MG63 (cell line): ENCODE measurements at regions not wholly inside any gene's neighbourhood (a gene's known extent, or its start where the extent isn't known, plus 50 kb on each side); places are given as distances from the start of the nearest gene placed in this dataset.

ENCODE experiments used
- DNase-seq: peaks from one replicate; pipeline ENCODE4 v3.0.0-alpha.2; 2020
- H3K27me3 ChIP-seq: fragments of 250-450 bp; sonication (Bioruptor Pico); 2 replicates; pipeline ENCODE4 v1.5.1; 2020; ENCODE audit warnings: mild to moderate bottlenecking, moderate library complexity
- H3K36me3 ChIP-seq: fragments of 250-450 bp; sonication (Bioruptor Pico); 2 replicates; pipeline ENCODE4 v1.5.1; 2020; ENCODE audit warnings: mild to moderate bottlenecking, moderate library complexity
- H3K4me3 ChIP-seq: fragments of 250-450 bp; sonication (Bioruptor Pico); 2 replicates; pipeline ENCODE4 v1.5.1; 2020; ENCODE audit warnings: mild to moderate bottlenecking, moderate library complexity
- H3K9me3 ChIP-seq: fragments of 250-450 bp; sonication (Bioruptor Pico); 2 replicates; pipeline ENCODE4 v1.5.1; 2020; ENCODE audit warnings: mild to moderate bottlenecking, moderate library complexity

DNA sequence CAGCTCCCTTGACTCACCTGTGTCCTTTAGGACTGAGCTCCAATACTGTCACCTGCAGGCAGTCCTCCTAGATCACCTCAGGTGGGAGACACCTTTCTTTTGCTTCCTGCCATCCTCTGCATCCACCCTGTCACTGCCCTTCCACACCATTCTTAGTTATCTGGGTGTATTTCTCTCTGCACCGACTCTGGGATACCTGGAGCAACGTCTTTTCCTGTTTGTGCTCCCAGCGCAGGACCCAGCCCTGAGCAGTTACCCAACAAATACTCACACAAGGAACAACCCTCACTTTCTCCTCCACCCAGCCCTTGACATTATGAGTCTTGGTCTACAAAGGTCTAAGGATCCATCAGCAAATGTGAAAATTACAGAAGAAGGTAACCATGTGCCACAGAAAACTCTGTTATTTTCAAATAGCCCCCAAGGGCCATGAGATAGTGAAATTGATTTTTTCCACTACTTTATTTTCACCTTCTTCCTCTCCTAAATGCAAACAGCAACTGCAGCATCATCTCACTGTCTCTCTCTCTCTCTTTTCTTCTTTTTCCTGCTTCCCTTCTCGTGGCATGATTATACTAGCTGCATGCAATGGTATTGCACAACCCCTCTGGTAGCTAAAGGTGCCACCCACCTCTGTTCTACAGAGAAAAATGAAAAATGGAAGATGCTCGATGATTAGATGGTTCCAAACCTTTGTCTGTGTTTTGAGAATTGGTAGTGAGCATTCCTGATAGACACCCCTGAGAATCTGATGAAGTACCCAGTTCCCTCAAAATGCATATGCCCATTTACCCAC lies 89.0 kb downstream of the MIS18A start:
- Histone ChIP-seq H3K36me3 (no peaks in the 10 kb centered on the region), H3K9me3 (no peaks in the 10 kb centered on the region), H3K4me3 (no peak overlapping the region)

DNA sequence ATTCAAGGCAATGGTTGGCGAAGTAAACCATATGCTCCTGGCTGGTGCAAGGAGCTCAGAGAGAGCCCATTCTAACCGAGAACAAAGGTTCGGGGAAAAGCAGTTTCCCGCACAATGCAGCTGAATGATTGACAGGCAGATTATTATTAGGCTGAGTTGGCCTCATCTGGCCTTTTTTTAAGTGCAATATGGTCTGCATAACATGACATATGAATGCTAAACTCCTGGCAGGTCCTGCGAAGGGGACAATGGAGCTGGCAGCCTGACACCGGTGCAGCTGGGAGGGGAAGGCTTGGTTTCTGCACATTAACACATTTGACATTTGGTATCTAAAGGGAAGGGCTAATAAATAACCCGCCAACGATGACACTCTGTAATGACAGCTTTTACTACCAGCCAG lies 92.0 kb downstream of the MIS18A start:
- DNase-seq = no peak
- no peaks in the 10 kb centered on the region for H3K36me3 ChIP-seq
- no peak overlapping the region for H3K4me3 ChIP-seq
- no peaks in the 10 kb centered on the region for H3K27me3 ChIP-seq
- H3K9me3 ChIP-seq = no peaks in the 10 kb centered on the region

More for the DNA sequence above, 89.0 kb downstream of the MIS18A start:
- DNase-seq = no peak
- H3K27me3 ChIP-seq = no peaks in the 10 kb centered on the region

DNA sequence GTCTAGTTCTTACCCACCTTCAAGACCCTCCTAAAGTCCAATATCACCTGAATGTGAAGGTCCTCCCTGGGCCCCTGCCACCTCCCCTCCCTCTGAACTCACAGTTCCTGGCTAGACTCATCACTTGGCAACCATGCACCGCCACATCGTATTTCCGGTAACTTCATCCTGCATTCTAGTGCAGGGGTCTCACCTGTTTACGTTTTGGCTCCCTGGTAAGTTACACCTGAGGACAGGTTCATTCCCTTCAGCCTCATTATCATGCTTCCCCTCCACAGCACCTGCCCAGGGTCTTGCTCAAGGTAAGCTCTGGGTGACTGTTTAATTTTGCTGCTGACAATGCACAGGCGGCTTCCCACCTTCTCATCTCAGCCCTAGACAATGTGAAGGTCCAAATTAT lies 93.1 kb downstream of the MIS18A start:
- no peaks in the 10 kb centered on the region for H3K36me3 ChIP-seq
- no peak overlapping the region for H3K4me3 ChIP-seq
- DNase-seq = no peak
- no peaks in the 10 kb centered on the region for H3K9me3 ChIP-seq
- no peaks in the 10 kb centered on the region for H3K27me3 ChIP-seq

DNA sequence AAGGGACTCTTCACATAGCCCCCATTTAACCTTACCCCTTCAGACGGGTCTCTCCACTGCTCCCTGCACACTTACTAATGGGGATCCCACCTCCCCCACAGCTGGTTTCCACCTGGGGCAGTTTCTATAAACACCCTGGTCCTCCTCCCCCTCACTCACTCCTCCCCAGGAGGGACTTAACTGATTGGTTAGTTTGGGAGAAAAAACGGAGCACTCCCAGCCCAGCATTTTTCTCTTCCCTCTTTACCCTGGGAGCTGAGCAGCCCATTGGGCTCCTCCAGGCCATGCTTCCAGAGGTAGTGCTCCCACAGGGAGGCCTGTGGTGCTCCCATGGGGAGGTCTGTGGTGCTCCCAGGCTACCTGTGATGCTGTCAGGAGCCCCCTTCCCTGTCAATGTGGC lies 93.7 kb downstream of the MIS18A start:
- no peaks in the 10 kb centered on the region for H3K9me3 ChIP-seq
- no peaks in the 10 kb centered on the region for H3K27me3 ChIP-seq
- H3K36me3 ChIP-seq = no peaks in the 10 kb centered on the region
- H3K4me3 ChIP-seq = no peak overlapping the region
- no peak for DNase-seq

DNA sequence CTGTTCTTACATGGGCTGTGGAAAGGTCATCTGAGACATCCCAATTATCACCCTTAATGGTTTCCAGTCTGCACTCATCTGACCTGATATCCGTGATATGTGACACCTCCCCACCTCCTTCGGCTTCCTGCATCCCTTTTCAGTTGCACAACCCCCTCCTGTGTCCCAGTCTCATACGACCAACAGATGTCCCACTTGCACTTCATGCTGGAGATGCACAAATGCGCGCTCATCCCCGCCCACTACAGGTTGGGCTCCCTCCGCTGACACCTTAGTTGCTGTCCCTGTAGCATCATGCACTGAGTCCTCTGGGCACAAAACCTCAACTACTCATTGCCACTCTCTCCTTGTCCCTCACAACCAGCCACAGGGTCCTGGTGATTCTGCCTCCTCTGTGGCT lies 94.4 kb downstream of the MIS18A start:
- Histone ChIP-seq H3K36me3 (no peaks in the 10 kb centered on the region), H3K27me3 (no peaks in the 10 kb centered on the region), H3K4me3 (no peak overlapping the region), H3K9me3 (no peaks in the 10 kb centered on the region)
- DNase-seq = no peak

DNA sequence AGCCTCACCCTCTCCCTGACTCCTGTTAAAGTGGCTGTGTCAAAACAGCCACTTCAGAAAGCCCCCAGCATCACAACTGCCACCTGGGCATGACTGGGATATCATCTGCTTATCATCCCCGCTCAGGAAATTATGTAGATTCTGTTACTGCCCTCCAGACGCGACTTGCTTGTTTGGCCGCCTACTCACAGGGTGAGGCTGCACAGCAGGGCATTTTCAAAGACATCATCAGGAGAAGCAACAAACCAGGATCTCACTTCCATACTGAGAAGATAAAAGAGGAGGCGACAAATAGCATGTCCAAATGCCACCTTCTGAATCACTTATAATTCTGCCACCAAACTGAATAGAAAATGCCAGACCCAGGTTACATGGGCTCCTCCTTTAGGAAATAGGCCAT lies 94.8 kb downstream of the MIS18A start:
- no peaks in the 10 kb centered on the region for H3K27me3 ChIP-seq
- no peaks in the 10 kb centered on the region for H3K36me3 ChIP-seq
- no peak overlapping the region for H3K4me3 ChIP-seq
- H3K9me3 ChIP-seq = no peaks in the 10 kb centered on the region
- no peak for DNase-seq

DNA sequence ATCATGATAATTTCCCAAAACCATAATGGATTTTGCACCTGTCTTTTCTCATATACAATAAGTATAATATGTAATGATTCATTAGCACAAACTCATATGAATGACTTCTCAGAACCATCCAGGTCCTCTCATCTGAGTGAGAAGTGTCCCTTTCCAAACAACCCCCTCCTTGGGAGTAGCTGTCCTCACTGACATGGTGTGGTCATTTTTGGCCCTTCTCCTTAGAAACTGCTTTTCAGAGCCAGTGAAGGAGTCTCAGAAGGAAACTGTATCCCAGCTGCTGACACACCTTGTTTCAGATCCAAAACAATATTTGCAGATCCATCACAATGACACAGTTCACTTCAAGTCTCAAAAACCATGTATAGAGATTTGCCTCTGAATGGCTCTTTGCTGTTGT lies 95.5 kb downstream of the MIS18A start:
- H3K4me3 ChIP-seq = no peak overlapping the region
- H3K36me3 ChIP-seq = no peaks in the 10 kb centered on the region
- DNase-seq = no peak
- H3K27me3 ChIP-seq = no peaks in the 10 kb centered on the region
- H3K9me3 ChIP-seq = no peaks in the 10 kb centered on the region

DNA sequence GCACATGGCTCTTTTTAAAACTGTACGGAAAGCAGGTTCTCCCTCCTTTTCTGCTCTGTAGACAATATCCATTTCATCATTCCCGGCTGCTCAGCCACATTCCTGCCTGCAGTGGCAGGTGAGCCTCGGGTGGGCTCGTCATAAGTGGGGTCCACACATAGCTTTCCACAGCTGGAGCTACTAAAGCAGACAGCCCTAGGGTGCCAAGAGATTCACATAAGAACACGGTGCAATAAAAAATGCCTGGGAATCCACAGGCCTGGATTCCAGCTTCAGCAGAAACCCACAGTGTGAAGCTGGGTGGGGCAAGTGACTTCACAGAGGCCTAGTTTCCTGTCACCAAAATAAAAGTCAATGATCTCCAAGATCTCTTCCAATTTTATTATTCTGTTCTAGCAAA lies 96.4 kb downstream of the MIS18A start:
- no peaks in the 10 kb centered on the region for H3K36me3 ChIP-seq
- no peak for DNase-seq

DNA sequence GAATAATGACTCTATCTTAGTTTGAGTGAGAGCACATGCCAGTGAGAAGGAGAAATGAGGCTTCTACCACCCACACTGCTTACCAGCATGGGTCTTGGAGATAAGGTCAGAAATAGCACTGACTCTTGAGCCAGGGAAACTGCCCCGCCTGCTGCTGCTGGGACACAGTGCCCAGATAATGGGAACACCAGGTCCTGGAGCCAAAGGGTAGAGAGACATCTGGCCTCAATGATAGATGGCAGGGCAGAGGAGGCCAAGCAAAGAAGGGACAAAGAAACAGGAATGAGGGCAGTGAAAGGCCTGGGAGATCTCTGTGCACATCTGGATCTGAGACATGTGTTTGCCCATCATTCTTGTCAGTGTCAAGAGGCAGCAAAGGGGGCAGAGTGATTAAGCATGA lies 97.4 kb downstream of the MIS18A start:
- H3K27me3 ChIP-seq = no peaks in the 10 kb centered on the region

More for the DNA sequence above, 96.4 kb downstream of the MIS18A start:
- no peak overlapping the region for H3K4me3 ChIP-seq
- H3K27me3 ChIP-seq = no peaks in the 10 kb centered on the region
- H3K9me3 ChIP-seq = no peaks in the 10 kb centered on the region

DNA sequence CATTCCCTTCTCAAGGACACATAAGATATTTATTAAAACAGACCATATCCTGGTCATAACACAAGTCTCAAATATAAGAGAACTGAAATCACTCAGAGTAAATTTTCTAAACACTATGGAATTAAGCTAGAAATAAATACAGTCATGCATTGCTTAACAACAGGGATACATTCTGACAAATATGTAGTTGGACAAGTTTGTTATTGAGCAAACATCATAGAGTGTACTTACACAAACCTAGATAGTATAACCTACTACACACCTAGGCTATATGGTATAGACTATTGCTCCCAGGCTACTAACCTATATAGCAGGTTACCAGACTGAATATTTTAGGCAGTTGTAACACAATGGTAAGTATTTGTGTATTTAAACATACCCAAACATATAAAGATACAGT lies 104.0 kb downstream of the MIS18A start:
- H3K36me3 ChIP-seq = no peaks in the 10 kb centered on the region
- DNase-seq = no peak
- H3K9me3 ChIP-seq = peaks cover 4% of the 10 kb centered on the region; the same call in 1 of the 2 replicates
- no peaks in the 10 kb centered on the region for H3K27me3 ChIP-seq
- no peak overlapping the region for H3K4me3 ChIP-seq

More for the DNA sequence above, 97.4 kb downstream of the MIS18A start:
- no peak overlapping the region for H3K4me3 ChIP-seq
- DNase-seq = no peak
- H3K9me3 ChIP-seq = no peaks in the 10 kb centered on the region
- no peaks in the 10 kb centered on the region for H3K36me3 ChIP-seq

DNA sequence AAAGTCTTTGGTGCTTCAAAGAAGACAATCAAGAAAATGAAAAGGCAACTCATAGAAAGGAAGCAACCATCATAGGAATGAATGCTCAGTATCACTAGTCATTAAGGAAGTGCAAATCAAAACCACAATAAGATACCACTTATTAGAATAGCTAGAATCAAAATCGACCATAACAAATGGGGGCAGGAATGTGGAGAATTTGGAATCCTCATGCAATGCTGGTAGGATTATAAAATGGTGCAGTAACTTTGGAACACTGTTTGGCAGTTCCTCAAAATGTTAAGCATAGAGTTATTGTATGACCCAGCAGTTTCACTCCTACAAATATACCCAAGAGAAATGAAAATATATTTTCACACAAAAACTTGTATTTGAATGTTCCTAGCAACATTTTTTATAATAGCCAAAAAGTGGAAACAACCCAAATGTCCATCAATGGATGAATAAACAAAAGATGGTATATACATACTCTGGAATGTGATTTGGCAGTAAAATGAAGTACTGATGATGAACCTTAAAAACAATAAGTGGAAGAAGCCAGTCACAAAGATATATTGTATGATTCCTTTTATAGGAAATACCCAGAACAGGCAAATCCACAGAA lies 105.6 kb downstream of the MIS18A start:
- no peak for DNase-seq
- Histone ChIP-seq H3K9me3 (peaks cover 4% of the 10 kb centered on the region; the same call in 1 of the 2 replicates), H3K27me3 (no peaks in the 10 kb centered on the region), H3K36me3 (no peaks in the 10 kb centered on the region), H3K4me3 (no peak overlapping the region)

DNA sequence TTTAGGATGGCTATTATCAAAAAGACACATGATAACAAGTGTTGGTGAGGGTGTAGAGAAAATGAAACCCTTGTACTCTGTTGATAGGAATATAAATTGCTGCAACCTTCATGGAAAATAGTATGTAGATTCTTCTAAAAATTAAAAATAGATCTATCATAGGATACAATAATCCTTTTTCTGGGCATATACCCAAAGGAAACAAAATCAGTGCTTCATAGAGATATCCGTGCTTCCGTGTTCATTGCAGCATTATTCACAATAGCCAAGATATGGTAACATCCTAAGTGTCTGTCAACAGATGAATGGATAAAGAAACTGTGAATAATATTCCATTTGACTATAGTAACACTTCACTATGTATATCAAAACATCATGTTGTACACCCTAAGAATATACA lies 106.7 kb downstream of the MIS18A start:
- DNase-seq = no peak
- H3K4me3 ChIP-seq = no peak overlapping the region
- H3K27me3 ChIP-seq = no peaks in the 10 kb centered on the region

DNA sequence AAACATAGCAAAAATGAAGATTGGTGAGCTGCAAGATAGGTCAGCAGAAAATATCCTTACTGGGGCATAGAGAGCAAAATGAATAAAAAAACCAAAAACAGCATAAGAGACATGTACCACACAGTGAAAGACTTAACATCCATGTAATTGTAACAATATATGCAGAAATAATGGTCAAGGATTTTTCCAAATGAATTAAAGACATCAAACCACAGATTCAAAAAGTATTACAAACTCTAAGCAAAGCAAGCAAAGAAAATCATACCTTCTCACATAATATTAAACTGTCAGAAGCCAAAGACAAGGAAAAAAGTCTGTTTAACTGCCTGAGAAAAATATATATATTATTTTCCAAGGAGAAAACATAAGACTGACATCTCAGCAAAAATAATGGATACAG lies 111.3 kb downstream of the MIS18A start:
- Histone ChIP-seq H3K27me3 (no peaks in the 10 kb centered on the region; the same call in 1 of the 2 replicates), H3K4me3 (no peak overlapping the region), H3K9me3 (peaks cover 4% of the 10 kb centered on the region), H3K36me3 (no peaks in the 10 kb centered on the region)
- DNase-seq = no peak

More for the DNA sequence above, 106.7 kb downstream of the MIS18A start:
- H3K9me3 ChIP-seq = peaks cover 4% of the 10 kb centered on the region; the same call in 1 of the 2 replicates
- H3K36me3 ChIP-seq = no peaks in the 10 kb centered on the region

DNA sequence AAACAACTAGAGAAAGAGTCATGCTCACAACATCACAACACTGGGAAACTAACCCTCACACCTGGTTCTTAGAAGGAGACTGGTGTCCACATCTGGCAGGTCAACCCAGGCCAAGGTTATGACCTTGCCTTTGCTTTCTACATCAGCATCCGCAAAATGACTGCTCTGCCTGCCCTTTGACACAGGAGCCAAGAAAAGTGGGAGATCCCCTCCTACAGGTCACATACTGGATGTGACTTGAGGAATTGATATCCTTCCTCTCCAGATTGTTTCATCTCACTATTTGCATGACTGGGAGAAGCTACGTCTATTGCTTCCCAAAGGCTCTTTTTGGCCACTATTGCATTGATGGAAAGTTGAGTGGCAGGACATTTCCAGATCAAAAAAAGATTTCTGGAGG lies 115.5 kb downstream of the MIS18A start:
- no peak overlapping the region for H3K4me3 ChIP-seq
- no peaks in the 10 kb centered on the region for H3K36me3 ChIP-seq
- H3K27me3 ChIP-seq = no peaks in the 10 kb centered on the region; the same call in 1 of the 2 replicates

DNA sequence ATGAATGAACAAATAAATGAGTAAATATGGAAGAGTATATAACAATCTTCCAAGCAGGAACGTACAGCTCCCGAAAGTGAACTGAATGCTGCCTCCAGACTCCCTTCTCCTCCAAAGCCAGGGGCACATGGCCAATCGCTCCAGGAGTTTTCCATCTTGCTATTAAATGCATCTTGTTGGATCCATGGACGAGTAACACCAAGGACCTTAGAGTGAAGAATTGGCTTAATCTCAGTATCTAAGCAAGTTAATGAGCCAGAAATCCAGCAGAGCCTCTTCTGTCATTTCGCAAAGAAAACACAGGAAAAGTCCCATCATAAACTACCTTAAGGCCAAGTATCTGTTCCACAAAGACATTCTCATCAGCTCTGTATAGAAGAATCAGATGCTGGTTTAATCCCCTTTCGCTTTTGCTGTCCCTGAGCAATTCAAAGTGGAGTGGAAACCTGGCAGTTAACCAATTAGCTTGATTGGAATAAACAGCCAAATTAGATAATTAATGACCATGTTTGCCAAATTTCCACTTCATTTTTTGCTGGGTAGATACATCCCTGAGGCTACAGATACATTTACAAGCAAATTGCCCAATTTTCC lies 116.0 kb downstream of the MIS18A start:
- Histone ChIP-seq H3K36me3 (no peaks in the 10 kb centered on the region), H3K4me3 (no peak overlapping the region), H3K27me3 (no peaks in the 10 kb centered on the region; the same call in 1 of the 2 replicates), H3K9me3 (no peaks in the 10 kb centered on the region; the same call in none of the 2 replicates)
- no peak for DNase-seq

More for the DNA sequence above, 115.5 kb downstream of the MIS18A start:
- no peaks in the 10 kb centered on the region; the same call in none of the 2 replicates for H3K9me3 ChIP-seq
- no peak for DNase-seq

DNA sequence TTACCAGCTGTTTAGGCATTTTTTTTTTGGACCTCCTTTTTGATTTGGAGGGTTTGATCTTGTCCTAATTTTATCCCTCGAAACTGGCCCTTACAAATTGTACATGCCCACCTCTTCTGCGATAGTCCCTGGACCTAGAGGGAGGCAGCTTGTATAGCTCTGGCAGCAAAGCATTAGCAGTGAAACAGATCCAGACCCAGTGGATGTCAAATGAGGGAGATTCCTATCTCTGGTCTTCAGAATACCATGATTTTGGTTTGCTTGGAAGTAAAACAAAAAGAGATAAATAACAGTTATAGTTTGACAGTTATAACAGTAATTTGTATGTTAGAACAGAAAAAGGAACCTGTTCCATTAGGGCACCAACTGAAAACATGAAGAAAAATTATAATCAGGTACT lies 123.6 kb downstream of the MIS18A start:
- Histone ChIP-seq H3K4me3 (no peak overlapping the region), H3K27me3 (no peaks in the 10 kb centered on the region), H3K36me3 (no peaks in the 10 kb centered on the region), H3K9me3 (no peaks in the 10 kb centered on the region)
- DNase-seq = no peak

DNA sequence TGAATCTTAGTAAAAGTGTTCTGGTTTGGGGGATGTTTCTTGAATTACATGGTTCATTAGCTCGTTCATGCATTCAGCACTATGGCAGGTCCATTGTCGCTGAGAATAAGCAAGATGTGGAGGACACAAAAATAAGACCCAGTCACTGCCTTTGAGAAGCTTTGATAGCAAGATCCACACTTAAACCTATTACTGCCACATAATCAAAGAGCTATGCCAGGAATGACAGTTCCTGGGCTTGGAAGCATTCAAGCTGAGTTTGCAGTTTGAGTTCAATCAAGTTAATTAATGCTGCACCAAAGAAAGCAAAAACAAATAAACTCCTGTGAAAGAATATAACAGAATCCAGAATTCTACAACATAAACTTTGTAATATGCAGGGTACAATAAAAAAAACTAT lies 131.8 kb downstream of the MIS18A start:
- Histone ChIP-seq H3K4me3 (no peak overlapping the region), H3K27me3 (no peaks in the 10 kb centered on the region), H3K9me3 (no peaks in the 10 kb centered on the region), H3K36me3 (no peaks in the 10 kb centered on the region)
- DNase-seq = no peak
